ENCODE measurements at regions not wholly inside any gene's neighbourhood (a gene's known extent, or its start where the extent isn't known, plus 50 kb on each side); places are given as distances from the start of the nearest gene placed in this dataset.
"Not testable (repeated sequence)": the region's sequence is repeated elsewhere in the genome, so short reads cannot be mapped to it uniquely, and the experiment has no call there.

- H3K27ac ChIP-seq (ENCODE audit: insufficient read depth in 1 of 2, low read depth in 1 of 2, low read length in 2 of 2, poor library complexity in 1 of 2, severe bottlenecking in 2 of 2) = no peak overlapping the region
- POLR2A ChIA-PET = no interaction called here
- no peak for DNase-seq
- peaks cover 0 to 10% (median 0%) of the 10 kb centered on the region in 5 experiments for H3K9me3 ChIP-seq (ENCODE audit: control extremely low read depth in 1 of 5, control insufficient read depth in 4 of 5, insufficient read depth in 2 of 5, low read depth in 1 of 5, low read length in 4 of 5)
- H3K36me3 ChIP-seq (ENCODE audit: control insufficient read depth in 4 of 4, insufficient read depth in 4 of 4, low read length in 3 of 4) = no peaks in the 10 kb centered on the region
- no peaks in the 10 kb centered on the region for H3K4me1 ChIP-seq (ENCODE audit: control extremely low read depth in 1 of 4, control insufficient read depth in 4 of 4, insufficient read depth in 4 of 4, low read length in 3 of 4)
- no peak overlapping the region for H3K4me3 ChIP-seq (ENCODE audit: control insufficient read depth in 1 of 7, extremely low read depth in 1 of 7, insufficient read depth in 4 of 7, low read depth in 2 of 7, low read length in 6 of 7)
- H3K27me3 ChIP-seq (replicated peaks in 2 of 5; ENCODE audit: control insufficient read depth in 4 of 5, insufficient read depth in 5 of 5, low read length in 4 of 5) = no peaks in the 10 kb centered on the region
- CTCF ChIA-PET = no interaction called here
These were observed 479.8 kb downstream of the RAPGEF2 start for GRCh38 chr4:159582685-159583084.

- POLR2A ChIA-PET = no interaction called here
- no peaks in the 10 kb centered on the region for H3K27me3 ChIP-seq (replicated peaks in 2 of 5; ENCODE audit: control insufficient read depth in 4 of 5, insufficient read depth in 5 of 5, low read length in 4 of 5)
- 62% methylated on average over 2 of the region's 2 CpGs for WGBS (ENCODE audit: insufficient coverage)
These were observed 490.1 kb downstream of the RAPGEF2 start for GRCh38 chr4:159592898-159593556.

GRCh38 chr4:159593681-159594080, 490.8 kb downstream of the RAPGEF2 start:
- Histone ChIP-seq H3K4me1 (ENCODE audit: control extremely low read depth in 1 of 4, control insufficient read depth in 4 of 4, insufficient read depth in 4 of 4, low read length in 3 of 4) (no peaks in the 10 kb centered on the region), H3K36me3 (ENCODE audit: control insufficient read depth in 4 of 4, insufficient read depth in 4 of 4, low read length in 3 of 4) (no peaks in the 10 kb centered on the region), H3K27ac (ENCODE audit: insufficient read depth in 1 of 2, low read depth in 1 of 2, low read length in 2 of 2, poor library complexity in 1 of 2, severe bottlenecking in 2 of 2) (no peak overlapping the region), H3K9me3 (ENCODE audit: control extremely low read depth in 1 of 5, control insufficient read depth in 4 of 5, insufficient read depth in 2 of 5, low read depth in 1 of 5, low read length in 4 of 5) (no peaks in the 10 kb centered on the region), H3K27me3 (replicated peaks in 2 of 5; ENCODE audit: control insufficient read depth in 4 of 5, insufficient read depth in 5 of 5, low read length in 4 of 5) (no peaks in the 10 kb centered on the region), H3K4me3 (ENCODE audit: control insufficient read depth in 1 of 7, extremely low read depth in 1 of 7, insufficient read depth in 4 of 7, low read depth in 2 of 7, low read length in 6 of 7) (no peak overlapping the region)
- no peak for DNase-seq
- ChIA-PET CTCF (no interaction called here), POLR2A (no interaction called here)
- 83% methylated on average over 2 of the region's 4 CpGs for WGBS (ENCODE audit: insufficient coverage)

More at GRCh38 chr4:159592898-159593556, 490.1 kb downstream of the RAPGEF2 start:
- Histone ChIP-seq H3K27ac (ENCODE audit: insufficient read depth in 1 of 2, low read depth in 1 of 2, low read length in 2 of 2, poor library complexity in 1 of 2, severe bottlenecking in 2 of 2) (no peak overlapping the region), H3K4me1 (ENCODE audit: control extremely low read depth in 1 of 4, control insufficient read depth in 4 of 4, insufficient read depth in 4 of 4, low read length in 3 of 4) (no peaks in the 10 kb centered on the region), H3K9me3 (ENCODE audit: control extremely low read depth in 1 of 5, control insufficient read depth in 4 of 5, insufficient read depth in 2 of 5, low read depth in 1 of 5, low read length in 4 of 5) (no peaks in the 10 kb centered on the region), H3K36me3 (ENCODE audit: control insufficient read depth in 4 of 4, insufficient read depth in 4 of 4, low read length in 3 of 4) (no peaks in the 10 kb centered on the region), H3K4me3 (ENCODE audit: control insufficient read depth in 1 of 7, extremely low read depth in 1 of 7, insufficient read depth in 4 of 7, low read depth in 2 of 7, low read length in 6 of 7) (no peak overlapping the region)
- no peak for DNase-seq
- CTCF ChIA-PET = no interaction called here

- ChIA-PET POLR2A (no interaction called here), CTCF (no interaction called here)
- Histone ChIP-seq H3K36me3 (ENCODE audit: control insufficient read depth in 4 of 4, insufficient read depth in 4 of 4, low read length in 3 of 4) (no peaks in the 10 kb centered on the region), H3K4me1 (ENCODE audit: control extremely low read depth in 1 of 4, control insufficient read depth in 4 of 4, insufficient read depth in 4 of 4, low read length in 3 of 4) (no peaks in the 10 kb centered on the region), H3K9me3 (ENCODE audit: control extremely low read depth in 1 of 5, control insufficient read depth in 4 of 5, insufficient read depth in 2 of 5, low read depth in 1 of 5, low read length in 4 of 5) (no peaks in the 10 kb centered on the region), H3K27me3 (replicated peaks in 2 of 5; ENCODE audit: control insufficient read depth in 4 of 5, insufficient read depth in 5 of 5, low read length in 4 of 5) (no peaks in the 10 kb centered on the region), H3K27ac (ENCODE audit: insufficient read depth in 1 of 2, low read depth in 1 of 2, low read length in 2 of 2, poor library complexity in 1 of 2, severe bottlenecking in 2 of 2) (no peak overlapping the region), H3K4me3 (ENCODE audit: control insufficient read depth in 1 of 7, extremely low read depth in 1 of 7, insufficient read depth in 4 of 7, low read depth in 2 of 7, low read length in 6 of 7) (no peak overlapping the region)
- no CpG with 5 or more reads among the region's 2 CpGs for WGBS (ENCODE audit: insufficient coverage)
- DNase-seq = no peak
These were observed 491.7 kb downstream of the RAPGEF2 start for GRCh38 chr4:159594576-159594975.

- H3K4me3 ChIP-seq (ENCODE audit: control insufficient read depth in 1 of 7, extremely low read depth in 1 of 7, insufficient read depth in 4 of 7, low read depth in 2 of 7, low read length in 6 of 7); H3K9me3 ChIP-seq (ENCODE audit: control extremely low read depth in 1 of 5, control insufficient read depth in 4 of 5, insufficient read depth in 2 of 5, low read depth in 1 of 5, low read length in 4 of 5); DNase-seq; H3K4me1 ChIP-seq (ENCODE audit: control extremely low read depth in 1 of 4, control insufficient read depth in 4 of 4, insufficient read depth in 4 of 4, low read length in 3 of 4); H3K36me3 ChIP-seq (ENCODE audit: control insufficient read depth in 4 of 4, insufficient read depth in 4 of 4, low read length in 3 of 4); H3K27ac ChIP-seq (ENCODE audit: insufficient read depth in 1 of 2, low read depth in 1 of 2, low read length in 2 of 2, poor library complexity in 1 of 2, severe bottlenecking in 2 of 2); H3K27me3 ChIP-seq (replicated peaks in 2 of 5; ENCODE audit: control insufficient read depth in 4 of 5, insufficient read depth in 5 of 5, low read length in 4 of 5); POLR2A ChIA-PET; CTCF ChIA-PET: not testable (repeated sequence)
- WGBS (ENCODE audit: insufficient coverage) = no CpG with 5 or more reads among the region's 4 CpGs
These were observed 492.2 kb downstream of the RAPGEF2 start for GRCh38 chr4:159595101-159595500.

- no peaks in the 10 kb centered on the region for H3K9me3 ChIP-seq (ENCODE audit: control extremely low read depth in 1 of 5, control insufficient read depth in 4 of 5, insufficient read depth in 2 of 5, low read depth in 1 of 5, low read length in 4 of 5)
- no peaks in the 10 kb centered on the region for H3K36me3 ChIP-seq (ENCODE audit: control insufficient read depth in 4 of 4, insufficient read depth in 4 of 4, low read length in 3 of 4)
- H3K27me3 ChIP-seq (replicated peaks in 2 of 5; ENCODE audit: control insufficient read depth in 4 of 5, insufficient read depth in 5 of 5, low read length in 4 of 5) = no peaks in the 10 kb centered on the region
- H3K4me3 ChIP-seq (ENCODE audit: control insufficient read depth in 1 of 7, extremely low read depth in 1 of 7, insufficient read depth in 4 of 7, low read depth in 2 of 7, low read length in 6 of 7) = no peak overlapping the region
- CTCF ChIA-PET = no interaction called here
- no peaks in the 10 kb centered on the region for H3K4me1 ChIP-seq (ENCODE audit: control extremely low read depth in 1 of 4, control insufficient read depth in 4 of 4, insufficient read depth in 4 of 4, low read length in 3 of 4)
- 100% methylated on average over 1 of the region's 2 CpGs for WGBS (ENCODE audit: insufficient coverage)
- H3K27ac ChIP-seq (ENCODE audit: insufficient read depth in 1 of 2, low read depth in 1 of 2, low read length in 2 of 2, poor library complexity in 1 of 2, severe bottlenecking in 2 of 2) = no peak overlapping the region
- POLR2A ChIA-PET = no interaction called here
- DNase-seq = no peak
These were observed 495.7 kb downstream of the RAPGEF2 start for GRCh38 chr4:159598602-159599001.

GRCh38 chr4:159600061-159600460, 497.2 kb downstream of the RAPGEF2 start:
- Histone ChIP-seq H3K9me3 (ENCODE audit: control extremely low read depth in 1 of 5, control insufficient read depth in 4 of 5, insufficient read depth in 2 of 5, low read depth in 1 of 5, low read length in 4 of 5) (no peaks in the 10 kb centered on the region), H3K27ac (ENCODE audit: insufficient read depth in 1 of 2, low read depth in 1 of 2, low read length in 2 of 2, poor library complexity in 1 of 2, severe bottlenecking in 2 of 2) (no peak overlapping the region), H3K4me1 (ENCODE audit: control extremely low read depth in 1 of 4, control insufficient read depth in 4 of 4, insufficient read depth in 4 of 4, low read length in 3 of 4) (no peaks in the 10 kb centered on the region), H3K27me3 (replicated peaks in 2 of 5; ENCODE audit: control insufficient read depth in 4 of 5, insufficient read depth in 5 of 5, low read length in 4 of 5) (no peaks in the 10 kb centered on the region), H3K36me3 (ENCODE audit: control insufficient read depth in 4 of 4, insufficient read depth in 4 of 4, low read length in 3 of 4) (no peaks in the 10 kb centered on the region), H3K4me3 (ENCODE audit: control insufficient read depth in 1 of 7, extremely low read depth in 1 of 7, insufficient read depth in 4 of 7, low read depth in 2 of 7, low read length in 6 of 7) (no peak overlapping the region)
- 60% methylated on average over 1 of the region's 2 CpGs for WGBS (ENCODE audit: insufficient coverage)
- ChIA-PET POLR2A (no interaction called here), CTCF (interaction anchor here (0.5 kb wide), 1 partner anchor 506 kb away, joined by 3 read pairs; no protein-coding TSS in a partner anchor)
- DNase-seq = no peak
